Epithelial cell of esophagus (primary cell): ENCODE measurements at regions not wholly inside any gene's neighbourhood (a gene's known extent, or its start where the extent isn't known, plus 50 kb on each side); places are given as distances from the start of the nearest gene placed in this dataset.

Source experiments
- DNase-seq: peaks from one replicate; pipeline ENCODE4 v3.0.0; 2010; ENCODE audit warnings: low read depth
- H3K4me3 ChIP-seq: 2 replicates; pipeline ENCODE4 v1.5.1; 2011; ENCODE audit warnings: mild to moderate bottlenecking, low read length, control low read depth
- CTCF ChIP-seq: IDR thresholded peaks from 2 replicates; pipeline ENCODE4 v1.5.1; 2011; ENCODE audit warnings: low read depth, mild to moderate bottlenecking, low read length, control low read depth, inconsistent platforms; ENCODE audit not compliant: insufficient read depth; ENCODE audit errors: missing control alignments

- TF ChIP-seq CTCF, result no peak
- DNase-seq, result no peak
- no peak overlapping the region for H3K4me3 ChIP-seq
These were observed 501.6 kb downstream of the EFNA5 start for GRCh38 chr5:107168848-107169752.

GRCh38 chr5:107168086-107168485 is 502.7 kb downstream of the EFNA5 start:
- no peak for TF ChIP-seq CTCF
- H3K4me3 ChIP-seq, result no peak overlapping the region
- no peak for DNase-seq

- DNase-seq, result no peak
- no peak overlapping the region for H3K4me3 ChIP-seq
These were observed 505.4 kb downstream of the EFNA5 start for GRCh38 chr5:107165296-107165695.

GRCh38 chr5:107157809-107158208 is 512.9 kb downstream of the EFNA5 start:
- DNase-seq, result no peak
- no peak for TF ChIP-seq CTCF
- H3K4me3 ChIP-seq, result no peak overlapping the region

More at GRCh38 chr5:107165296-107165695, 505.4 kb downstream of the EFNA5 start:
- TF ChIP-seq CTCF, result no peak

GRCh38 chr5:107155707-107156106 is 515.0 kb downstream of the EFNA5 start:
- H3K4me3 ChIP-seq, result no peak overlapping the region
- no peak for TF ChIP-seq CTCF
- DNase-seq, result no peak

GRCh38 chr5:107154593-107154992 is 516.1 kb downstream of the EFNA5 start:
- no peak overlapping the region for H3K4me3 ChIP-seq
- no peak for DNase-seq
- no peak for TF ChIP-seq CTCF

GRCh38 chr5:107153283-107153682 is 517.5 kb downstream of the EFNA5 start:
- no peak for TF ChIP-seq CTCF
- no peak for DNase-seq
- H3K4me3 ChIP-seq, result no peak overlapping the region
